Caco-2 (cell line): ENCODE measurements at regions not wholly inside any gene's neighbourhood (a gene's known extent, or its start where the extent isn't known, plus 50 kb on each side); places are given as distances from the start of the nearest gene placed in this dataset.

Experiments used
- BruUV-seq: library from RNA; stranded (reverse); fragments of 400-500 nt; replicated peaks from 2 replicates; lab custom pipeline; 2021; lab: Mats Ljungman, UMichigan
- CTCF ChIA-PET: fragments of 300-600 bp; sonication (Branson Sonifier 250); formaldehyde crosslinking; loops from one replicate; lab custom pipeline; 2022; ENCODE audit warnings: antibody characterized with exemption; lab: Charles Lee
- POLR2A ChIA-PET: fragments of 300-600 bp; sonication (Branson Sonifier 250); formaldehyde crosslinking; loops from one replicate; lab custom pipeline; 2022; ENCODE audit warnings: antibody characterized with exemption; lab: Charles Lee
- DNase-seq, 2 experiments: peaks; one replicate each; pipeline versions ENCODE4 v3.0.0 to v3.0.0-alpha.2; 2020 to 2022
- H3K27me3 ChIP-seq: replicated peaks from 2 replicates; pipeline ENCODE4 v1.6.0; 2011; ENCODE audit warnings: low read length; ENCODE audit not compliant: control insufficient read depth, insufficient read depth
- H3K36me3 ChIP-seq: 2 replicates; pipeline ENCODE4 v1.5.1; 2011; ENCODE audit warnings: low read length; ENCODE audit not compliant: control insufficient read depth, insufficient read depth
- H3K4me1 ChIP-seq: fragments of 250-450 bp; sonication (Bioruptor Pico); 2 replicates; pipeline ENCODE4 v1.5.1; 2020; ENCODE audit warnings: mild to moderate bottlenecking
- H3K4me3 ChIP-seq: 2 replicates; pipeline ENCODE4 v1.5.1; 2011; ENCODE audit warnings: low read depth, mild to moderate bottlenecking, control low read depth, low read length
- H3K9me3 ChIP-seq: fragments of 250-450 bp; sonication (Bioruptor Pico); 2 replicates; pipeline ENCODE4 v1.5.1; 2020; ENCODE audit warnings: mild to moderate bottlenecking, moderate library complexity
- H3K27ac Mint-ChIP-seq: one replicate; pipeline ENCODE4 v1.8.0; 2022; ENCODE audit warnings: mixed read lengths; ENCODE audit not compliant: unreplicated experiment
- H3K27me3 Mint-ChIP-seq: one replicate; pipeline ENCODE4 v1.8.0; 2022; ENCODE audit warnings: mixed read lengths; ENCODE audit not compliant: insufficient read depth, unreplicated experiment
- H3K36me3 Mint-ChIP-seq: one replicate; pipeline ENCODE4 v1.8.0; 2022; ENCODE audit warnings: mild to moderate bottlenecking, mixed read lengths; ENCODE audit not compliant: insufficient read depth, unreplicated experiment
- H3K4me1 Mint-ChIP-seq: one replicate; pipeline ENCODE4 v1.8.0; 2022; ENCODE audit warnings: low read depth, mixed read lengths; ENCODE audit not compliant: unreplicated experiment
- H3K4me3 Mint-ChIP-seq: one replicate; pipeline ENCODE4 v1.8.0; 2022; ENCODE audit warnings: mild to moderate bottlenecking, moderate library complexity, mixed read lengths; ENCODE audit not compliant: unreplicated experiment
- H3K9me3 Mint-ChIP-seq: one replicate; pipeline ENCODE4 v1.8.0; 2022; ENCODE audit warnings: mixed read lengths; ENCODE audit not compliant: unreplicated experiment
- CTCF ChIP-seq, 2 experiments: fragments of 200-600 bp in 1 of 2; IDR thresholded peaks; 1 replicate in 1 of 2; 2 replicates in 1 of 2; pipeline versions ENCODE4 v1.5.1 to v1.8.0; 2011 to 2022; ENCODE audit warnings: antibody characterized with exemption in 1 of 2, control low read depth in 1 of 2, inconsistent platforms in 1 of 2, low read depth in 1 of 2, low read length in 1 of 2, mild to moderate bottlenecking in 1 of 2, moderate library complexity in 1 of 2; ENCODE audit not compliant: insufficient read depth in 1 of 2, severe bottlenecking in 1 of 2, unreplicated experiment in 1 of 2
- intact Hi-C: fragments of 100-400 bp; cut with micrococcal nuclease; formaldehyde crosslinking; loops from one replicate; pipeline ENCODE4 v1.10.0; 2022; ENCODE audit not compliant: unreplicated experiment

- no TSS peak for BruUV-seq
- ChIA-PET POLR2A (no interaction called here), CTCF (interaction anchor here (2.0 kb wide), 1 partner anchor 56 kb away, joined by 9 read pairs; no protein-coding TSS in a partner anchor)
- intact Hi-C loops, result loop anchor here (2.0 kb wide), 1 partner anchor 57 kb away; no protein-coding TSS in a partner anchor
- no peak overlapping the region for H3K4me3 Mint-ChIP-seq
- no peak for TF ChIP-seq CTCF (IDR thresholded peaks at IDR 0.05; ENCODE audit: insufficient read depth in 1 of 2, low read depth in 1 of 2, low read length in 1 of 2, severe bottlenecking in 1 of 2, unreplicated experiment in 1 of 2)
- H3K9me3 Mint-ChIP-seq, result no peaks in the 10 kb centered on the region
- no peaks in the 10 kb centered on the region for H3K4me1 Mint-ChIP-seq
- no peaks in the 10 kb centered on the region for H3K36me3 ChIP-seq
- H3K36me3 Mint-ChIP-seq, result no peaks in the 10 kb centered on the region
- DNase-seq, result peak in 1 of 2 experiments; percentile 61
- H3K4me1 ChIP-seq, result peaks cover 7% of the 10 kb centered on the region; the same call in 1 of the 2 replicates
- H3K9me3 ChIP-seq, result no peaks in the 10 kb centered on the region
- peaks cover 5% of the 10 kb centered on the region for H3K27me3 Mint-ChIP-seq
- H3K27me3 ChIP-seq, result no peaks in the 10 kb centered on the region
- H3K27ac Mint-ChIP-seq, result no peak overlapping the region
- no peak overlapping the region for H3K4me3 ChIP-seq
Measured at GRCh38 chr5:154577416-154577815, 99.4 kb upstream of the HAND1 start.

GRCh38 chr5:154576429-154576806 is 98.4 kb upstream of the HAND1 start:
- Histone ChIP-seq H3K9me3 (no peaks in the 10 kb centered on the region), H3K27me3 (no peaks in the 10 kb centered on the region), H3K4me3 (no peak overlapping the region), H3K4me1 (peaks cover 5% of the 10 kb centered on the region; the same call in 1 of the 2 replicates), H3K36me3 (no peaks in the 10 kb centered on the region)
- Mint-ChIP-seq H3K27me3 (peaks cover 5% of the 10 kb centered on the region), H3K27ac (no peak overlapping the region), H3K36me3 (no peaks in the 10 kb centered on the region), H3K4me1 (no peaks in the 10 kb centered on the region), H3K9me3 (no peaks in the 10 kb centered on the region), H3K4me3 (no peak overlapping the region)
- TF ChIP-seq CTCF (IDR thresholded peaks at IDR 0.05; ENCODE audit: insufficient read depth in 1 of 2, low read depth in 1 of 2, low read length in 1 of 2, severe bottlenecking in 1 of 2, unreplicated experiment in 1 of 2), result no peak
- DNase-seq, result peak in 1 of 2 experiments; percentile 57
- POLR2A ChIA-PET, result no interaction called here
- no TSS peak for BruUV-seq
- CTCF ChIA-PET, result interaction anchor here (1.0 to 2.0 kb wide), 2 partner anchors 55 to 71 kb away, joined by 4 to 9 read pairs; no protein-coding TSS in a partner anchor
- intact Hi-C loops, result loop anchor here (2.0 kb wide), 1 partner anchor 56 kb away; no protein-coding TSS in a partner anchor

GRCh38 chr5:154575546-154576428 is 97.8 kb upstream of the HAND1 start:
- ChIA-PET POLR2A (no interaction called here), CTCF (interaction anchor here (1.0 to 2.0 kb wide), 2 partner anchors 55 to 72 kb away, joined by 4 to 9 read pairs; no protein-coding TSS in a partner anchor)
- DNase-seq, result peak in 1 of 2 experiments; percentile 12
- intact Hi-C loops, result loop anchor here (1.0 to 2.0 kb wide), 2 partner anchors 55 to 108 kb away; no protein-coding TSS in a partner anchor
- Histone ChIP-seq H3K4me1 (peaks cover 5% of the 10 kb centered on the region; the same call in 1 of the 2 replicates), H3K9me3 (no peaks in the 10 kb centered on the region), H3K36me3 (no peaks in the 10 kb centered on the region), H3K4me3 (no peak overlapping the region), H3K27me3 (no peaks in the 10 kb centered on the region)
- Mint-ChIP-seq H3K9me3 (no peaks in the 10 kb centered on the region), H3K27ac (no peak overlapping the region), H3K36me3 (no peaks in the 10 kb centered on the region), H3K4me3 (no peak overlapping the region), H3K27me3 (peaks cover 5% of the 10 kb centered on the region), H3K4me1 (no peaks in the 10 kb centered on the region)
- BruUV-seq, result no TSS peak
- TF ChIP-seq CTCF (IDR thresholded peaks at IDR 0.05; ENCODE audit: insufficient read depth in 1 of 2, low read depth in 1 of 2, low read length in 1 of 2, severe bottlenecking in 1 of 2, unreplicated experiment in 1 of 2), result peak in 1 of 2 experiments; percentile 14
